Ovary (tissue), 7 donors: ENCODE measurements at regions not wholly inside any gene's neighbourhood (a gene's known extent, or its start where the extent isn't known, plus 50 kb on each side); places are given as distances from the start of the nearest gene placed in this dataset.

Source experiments
- DNase-seq, 5 donors: peaks; one replicate each; pipeline ENCODE4 v3.0.0-alpha.2; 2019 to 2020
- H3K27ac ChIP-seq, 2 donors: fragments of 200-600 bp; one replicate each; pipeline versions ENCODE4 v1.5.1 to v1.8.0; 2019 to 2022
- H3K27me3 ChIP-seq: fragments of 200-600 bp; one replicate; pipeline ENCODE4 v1.8.0; 2022
- H3K36me3 ChIP-seq: fragments of 200-600 bp; sonication (generic); one replicate; pipeline ENCODE4 v1.5.1; 2019
- H3K4me1 ChIP-seq: one replicate; pipeline ENCODE4 v1.8.1; 2013; ENCODE audit warnings: mild to moderate bottlenecking, moderate library complexity; ENCODE audit not compliant: insufficient read depth
- H3K4me3 ChIP-seq: fragments of 200-600 bp; sonication (generic); one replicate; pipeline ENCODE4 v1.5.1; 2017
- H3K9me3 ChIP-seq, 2 donors: fragments of 200-600 bp in 1 of 2; sonication (generic) in 1 of 2; one replicate each; pipeline versions ENCODE4 v1.5.1 to v1.8.1; 2013 to 2019; ENCODE audit warnings: mild to moderate bottlenecking in 1 of 2, moderate library complexity in 1 of 2
- CTCF ChIP-seq, 3 donors: fragments of 450-650 bp in 2 of 3; fragments of 200-600 bp in 1 of 3; IDR thresholded peaks; one replicate each; pipeline versions ENCODE4 v1.5.1 to v1.8.0; 2016 to 2022; ENCODE audit warnings: antibody characterized with exemption in 3 of 3, mild to moderate bottlenecking in 1 of 3
- EP300 ChIP-seq: sonication (generic); formaldehyde crosslinking; IDR thresholded peaks from one replicate; pipeline ENCODE4 v1.6.1; 2017; ENCODE audit warnings: antibody characterized with exemption
- POLR2A ChIP-seq: fragments of 450-650 bp; IDR thresholded peaks from one replicate; pipeline ENCODE4 v1.6.1; 2017; ENCODE audit warnings: antibody characterized with exemption, mild to moderate bottlenecking, moderate library complexity
- WGBS, 3 donors: extraction: QIAGEN DNeasy Blood & Tissue Kit in 1 of 3; methylation state at CpG; one replicate each; pipeline versions ENCODE4 v1.1.5 to v1.1.7; 2013 to 2017; 5-methylcytosine and 5-hydroxymethylcytosine counted together
- intact Hi-C, 4 donors: fragments of 100-400 bp; cut with DNase I; formaldehyde crosslinking; loops; one replicate each; pipeline versions ENCODE4 v1.11.0 to v1.15.1; 2022 to 2023
- donor health status: DM: no; HTN: no; CAD: no; lungs with moderate emphysema.
- donor health status: DM: no; HTN: no; CAD: no.
- donor health status: Bipolar disorder and iron deficiency.
- donor health status: DM: no; HTN: no; CAD: no.
- donor health status: DM: yes; HTN: yes; CAD: no.

GRCh38 chr10:35726846-35727245, 84.8 kb upstream of the FZD8 start:
- WGBS, 3 donors = 51 to 56% (median 52%) methylated on average over 2 of the region's 2 CpGs
- no peaks in the 10 kb centered on the region for H3K36me3 ChIP-seq
- DNase-seq = no peak
- no peak overlapping the region for H3K27ac ChIP-seq
- H3K4me3 ChIP-seq = no peak overlapping the region
- TF ChIP-seq CTCF (IDR thresholded peaks at IDR 0.05) (no peak), POLR2A (no peak), EP300 (no peak)
- H3K9me3 ChIP-seq = no peaks in the 10 kb centered on the region
- H3K4me1 ChIP-seq = no peaks in the 10 kb centered on the region
- intact Hi-C loops = no loop called here
- no peaks in the 10 kb centered on the region for H3K27me3 ChIP-seq

GRCh38 chr10:35723992-35724391, 81.9 kb upstream of the FZD8 start:
- H3K36me3 ChIP-seq = no peaks in the 10 kb centered on the region
- no peaks in the 10 kb centered on the region for H3K9me3 ChIP-seq
- TF ChIP-seq POLR2A (no peak), CTCF (IDR thresholded peaks at IDR 0.05) (no peak), EP300 (no peak)
- H3K27me3 ChIP-seq = no peaks in the 10 kb centered on the region
- no peak overlapping the region for H3K4me3 ChIP-seq
- intact Hi-C loops = no loop called here
- H3K4me1 ChIP-seq = no peaks in the 10 kb centered on the region
- no peak overlapping the region for H3K27ac ChIP-seq
- WGBS, 3 donors = 84 to 89% (median 88%) methylated on average over 5 of the region's 5 CpGs
- no peak for DNase-seq

- TF ChIP-seq CTCF (IDR thresholded peaks at IDR 0.05) = no peak
- no peak for TF ChIP-seq POLR2A
- TF ChIP-seq EP300 = no peak
- no peak for DNase-seq
- Histone ChIP-seq H3K27ac (no peak overlapping the region), H3K27me3 (no peaks in the 10 kb centered on the region), H3K36me3 (no peaks in the 10 kb centered on the region), H3K4me3 (no peak overlapping the region), H3K4me1 (no peaks in the 10 kb centered on the region), H3K9me3 (no peaks in the 10 kb centered on the region)
- WGBS, 3 donors = 47 to 51% (median 51%) methylated on average over 4 of the region's 4 CpGs
- intact Hi-C loops = no loop called here
These were observed 81.0 kb upstream of the FZD8 start for GRCh38 chr10:35723059-35723458.

GRCh38 chr10:35722636-35723035, 80.5 kb upstream of the FZD8 start:
- TF ChIP-seq POLR2A = no peak
- no peak for TF ChIP-seq CTCF (IDR thresholded peaks at IDR 0.05)
- TF ChIP-seq EP300 = no peak
- no peak overlapping the region for H3K27ac ChIP-seq
- intact Hi-C loops = no loop called here
- H3K4me3 ChIP-seq = no peak overlapping the region
- DNase-seq = no peak
- no peaks in the 10 kb centered on the region for H3K36me3 ChIP-seq
- 45 to 55% (median 51%) methylated on average over 4 of the region's 4 CpGs for WGBS, 3 donors
- H3K4me1 ChIP-seq = no peaks in the 10 kb centered on the region
- H3K9me3 ChIP-seq = no peaks in the 10 kb centered on the region
- H3K27me3 ChIP-seq = no peaks in the 10 kb centered on the region

GRCh38 chr10:35722226-35722625, 80.1 kb upstream of the FZD8 start:
- WGBS, 3 donors = 59 to 68% (median 63%) methylated on average over 5 of the region's 5 CpGs
- no peak for DNase-seq
- intact Hi-C loops = no loop called here
- H3K4me3 ChIP-seq = no peak overlapping the region
- no peaks in the 10 kb centered on the region for H3K27me3 ChIP-seq
- H3K9me3 ChIP-seq = no peaks in the 10 kb centered on the region
- TF ChIP-seq CTCF (IDR thresholded peaks at IDR 0.05) (no peak), POLR2A (no peak), EP300 (no peak)
- H3K27ac ChIP-seq = no peak overlapping the region
- H3K36me3 ChIP-seq = no peaks in the 10 kb centered on the region
- no peaks in the 10 kb centered on the region for H3K4me1 ChIP-seq
